HG03521 (cell line): ENCODE measurements at regions not wholly inside any gene's neighbourhood (a gene's known extent, or its start where the extent isn't known, plus 50 kb on each side); places are given as distances from the start of the nearest gene placed in this dataset.

Experiments used
- ATAC-seq: cut with Tn5 transposase; IDR thresholded peaks from one replicate; pipeline ENCODE4 v1.9.1; 2021; ENCODE audit warnings: mild to moderate bottlenecking, moderate library complexity; ENCODE audit not compliant: unreplicated experiment

GRCh38 chr9:106684940-106685695, 177.8 kb upstream of the ZNF462 start:
- no peak for ATAC-seq

DNA sequence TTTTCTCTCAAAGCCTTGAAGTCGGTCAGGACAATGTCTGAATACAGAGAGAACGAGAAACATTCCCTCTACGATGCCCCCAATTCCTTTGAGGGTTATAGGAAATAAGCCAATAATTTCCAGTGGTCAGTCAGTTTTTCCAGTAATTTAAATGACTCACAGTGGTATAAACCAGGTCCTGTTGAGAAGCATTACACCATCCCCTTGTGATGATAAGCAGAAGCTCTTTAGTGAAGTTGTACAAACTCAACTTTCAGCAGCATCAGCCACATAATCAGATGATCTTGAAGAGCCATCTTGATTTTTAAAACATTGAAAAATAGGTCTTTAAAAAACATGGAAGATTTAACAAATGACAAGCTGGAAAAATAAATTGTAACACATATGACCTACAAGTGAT, 173.9 kb upstream of the ZNF462 start:
- ATAC-seq: no peak

DNA sequence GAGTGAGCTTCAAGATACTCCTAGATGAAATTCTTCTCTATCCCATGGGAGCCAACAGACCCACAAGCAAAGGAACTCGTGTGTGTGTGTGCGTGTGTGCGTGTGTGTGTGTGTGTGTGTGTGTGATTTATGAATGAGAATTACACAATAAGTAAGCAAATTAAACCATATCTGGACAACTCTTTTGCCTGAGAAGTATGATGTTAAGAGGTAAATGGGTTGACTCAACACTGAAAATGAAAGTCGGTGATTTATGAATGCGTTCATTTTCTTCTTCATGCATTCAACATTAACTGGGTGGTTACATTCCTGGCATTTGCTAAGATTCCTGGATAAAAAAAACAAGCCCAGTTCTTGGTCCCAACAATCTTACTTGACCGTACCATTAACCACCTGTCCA, 171.3 kb upstream of the ZNF462 start:
- ATAC-seq: no peak

DNA sequence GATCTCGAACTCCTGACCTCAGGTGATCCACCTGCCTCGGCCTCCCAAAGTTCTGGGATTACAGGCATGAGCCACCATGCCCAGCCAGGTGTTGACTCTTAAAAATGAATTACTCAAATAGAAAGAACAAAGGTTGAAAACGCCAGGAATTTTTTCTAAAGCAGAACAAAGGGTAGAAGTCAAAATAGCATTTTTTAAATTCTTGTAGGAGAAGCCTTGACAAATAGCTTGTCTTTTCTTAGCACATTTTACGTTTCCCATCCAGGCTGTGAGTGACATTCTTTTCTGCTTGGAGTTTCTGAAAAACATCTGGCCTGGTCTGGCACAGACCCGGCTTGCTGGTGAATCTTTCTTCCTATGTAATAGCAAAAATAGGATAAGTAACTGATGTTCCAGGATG, 169.4 kb upstream of the ZNF462 start:
- no peak for ATAC-seq

GRCh38 chr9:106696804-106697203, 166.2 kb upstream of the ZNF462 start:
- no peak for ATAC-seq

- ATAC-seq: no peak
Measured at GRCh38 chr9:106697390-106697749, 165.6 kb upstream of the ZNF462 start.

DNA sequence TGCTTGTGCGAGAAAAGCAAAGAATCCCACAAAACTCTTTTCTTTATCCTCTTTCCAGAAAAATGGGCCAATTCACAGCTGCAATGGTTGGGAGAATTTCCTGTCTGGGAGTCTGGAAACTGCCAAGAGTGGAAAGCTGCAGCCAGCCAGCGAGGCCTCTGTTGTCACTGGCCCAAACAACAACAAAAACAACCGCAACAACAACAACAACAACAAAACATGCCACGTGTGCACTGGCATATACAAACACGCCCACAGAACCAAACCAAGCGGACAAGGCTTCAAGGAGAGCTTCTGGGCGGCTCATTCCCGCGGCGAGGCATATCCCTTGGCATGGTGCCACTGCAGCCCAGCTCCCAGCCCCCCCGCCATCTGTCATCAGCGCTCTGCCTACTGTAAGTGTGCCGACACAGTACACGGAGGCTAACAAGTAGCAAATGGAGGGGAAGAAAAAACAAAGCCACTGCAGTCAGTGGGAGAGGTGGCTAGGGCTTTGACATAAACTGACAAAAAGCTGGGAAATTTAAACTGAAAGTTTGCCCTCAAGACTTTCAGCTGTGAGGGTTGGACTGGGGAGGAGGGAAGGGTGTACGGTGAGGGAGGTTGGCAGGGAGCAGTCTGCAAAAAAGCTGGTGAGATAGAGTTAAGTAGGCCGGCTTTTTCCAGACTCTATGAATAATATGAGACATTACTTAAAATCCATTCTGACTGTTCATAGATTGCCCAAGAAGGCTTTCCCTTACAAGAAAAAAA, 165.0 kb upstream of the ZNF462 start:
- ATAC-seq: no peak

GRCh38 chr9:106700676-106701075, 162.3 kb upstream of the ZNF462 start:
- ATAC-seq: no peak

DNA sequence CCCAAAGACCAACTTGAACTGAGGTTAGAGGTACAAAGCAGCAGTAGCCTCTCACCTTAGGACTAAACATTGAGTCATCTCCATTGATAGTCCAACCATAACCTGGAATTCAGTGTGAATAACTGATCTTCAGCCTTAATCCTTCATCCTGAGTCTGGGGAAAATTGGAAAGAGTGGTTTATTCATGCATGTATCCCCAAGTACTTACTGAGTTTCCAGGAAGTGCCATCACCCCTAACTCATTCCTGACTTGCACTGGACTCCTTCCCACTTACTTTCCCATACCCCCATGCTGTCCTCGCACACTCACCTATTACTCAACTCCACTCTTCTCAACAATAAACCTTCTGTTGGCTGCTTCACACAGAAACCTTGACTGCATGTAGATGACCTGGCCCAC, 161.4 kb upstream of the ZNF462 start:
- no peak for ATAC-seq

- ATAC-seq: no peak
Measured at GRCh38 chr9:106704056-106704615, 158.8 kb upstream of the ZNF462 start.

DNA sequence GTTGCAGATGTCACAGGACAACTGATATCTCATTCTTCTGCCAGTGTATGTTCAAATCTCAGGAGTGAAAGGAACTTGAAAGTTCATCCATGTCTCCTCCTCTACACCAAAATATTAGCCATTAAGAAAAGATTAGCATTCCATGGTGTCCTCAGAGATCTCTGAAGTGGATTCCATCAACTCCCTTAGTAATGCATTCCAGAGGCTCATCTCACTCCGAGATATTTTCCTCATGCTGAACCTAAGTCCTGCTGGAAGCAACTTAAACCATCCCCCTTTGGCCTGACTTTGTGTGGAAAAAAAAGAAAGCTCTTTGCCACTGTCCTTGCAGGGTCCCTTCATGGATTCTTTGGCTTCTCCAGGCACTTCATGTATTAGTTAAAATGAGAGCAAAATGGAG, 155.7 kb upstream of the ZNF462 start:
- ATAC-seq: no peak

DNA sequence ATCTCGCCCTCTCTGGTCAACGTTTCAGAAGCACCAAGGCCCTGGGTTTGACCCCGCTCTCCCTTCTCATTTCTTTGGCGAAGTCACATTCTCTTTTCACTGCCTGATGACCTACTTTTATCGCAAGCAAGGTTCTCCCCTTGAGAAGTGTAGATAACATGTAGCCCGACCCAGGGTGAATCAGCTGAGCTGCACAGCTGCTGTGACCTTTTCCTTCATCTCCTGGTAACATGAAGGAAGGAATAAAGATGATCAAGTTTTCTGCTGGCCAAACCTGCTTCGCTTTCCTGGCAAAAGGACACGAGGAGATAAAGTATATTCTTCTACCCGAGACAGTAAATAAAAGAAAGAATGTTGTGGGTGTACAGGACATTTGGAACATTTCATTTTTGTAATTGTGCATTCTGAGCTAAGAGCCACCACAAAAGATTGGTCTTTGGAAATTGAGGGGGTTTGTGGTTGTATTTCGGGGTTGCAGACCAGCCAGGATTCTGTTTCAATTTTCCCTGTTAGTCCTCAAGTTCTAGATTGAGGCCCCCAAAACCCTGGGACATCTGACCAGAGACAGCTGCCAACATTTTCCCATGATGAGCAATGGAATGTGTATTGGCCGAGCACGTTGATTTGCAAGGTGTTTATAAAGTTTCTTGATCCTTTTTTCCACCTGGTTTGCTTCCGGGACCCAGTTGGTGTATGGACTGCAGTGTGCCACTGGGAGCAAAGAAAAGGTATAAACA, 155.1 kb upstream of the ZNF462 start:
- no peak for ATAC-seq

GRCh38 chr9:106708475-106709146, 154.4 kb upstream of the ZNF462 start:
- no peak for ATAC-seq

DNA sequence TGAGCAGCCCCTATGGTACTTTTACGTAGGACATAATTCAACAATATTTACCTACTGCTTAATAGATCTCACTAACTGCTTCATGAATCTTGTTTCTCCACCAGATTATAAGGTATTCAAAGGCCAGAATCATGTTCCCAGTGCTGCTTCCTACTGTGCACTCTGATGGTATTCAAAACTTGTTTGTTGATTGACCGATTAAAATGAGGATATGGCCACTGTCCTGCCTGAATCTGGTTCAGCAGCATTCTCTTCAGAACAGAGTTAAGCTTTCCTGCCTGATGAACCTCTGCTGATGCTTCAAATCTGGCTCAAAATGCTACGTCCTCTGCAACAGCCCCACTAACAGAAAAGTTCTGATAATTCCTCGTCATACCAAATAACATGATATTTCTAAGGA, 150.7 kb upstream of the ZNF462 start:
- no peak for ATAC-seq

GRCh38 chr9:106713206-106713605, 149.8 kb upstream of the ZNF462 start:
- ATAC-seq: no peak

DNA sequence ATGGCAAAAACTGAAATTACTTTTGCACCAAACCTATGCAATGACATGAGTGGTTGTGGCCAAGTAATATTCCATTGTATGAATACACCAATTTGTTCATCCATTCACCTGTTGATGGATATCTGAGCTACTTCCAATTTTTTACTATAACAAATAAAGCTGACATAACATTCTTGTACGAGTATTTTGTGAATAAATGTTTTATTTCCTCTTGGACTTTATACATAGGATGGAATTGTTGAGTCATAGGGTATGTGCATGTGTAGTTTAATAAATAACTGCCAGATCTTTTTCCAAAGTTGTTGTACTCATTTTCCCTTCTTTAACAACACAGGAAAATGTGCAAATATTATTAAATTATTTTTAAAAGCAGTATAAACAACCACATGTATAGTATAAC, 146.1 kb upstream of the ZNF462 start:
- ATAC-seq: no peak

- ATAC-seq: no peak
Measured at GRCh38 chr9:106717686-106718085, 145.3 kb upstream of the ZNF462 start.

GRCh38 chr9:106718936-106719335, 144.0 kb upstream of the ZNF462 start:
- ATAC-seq: no peak

DNA sequence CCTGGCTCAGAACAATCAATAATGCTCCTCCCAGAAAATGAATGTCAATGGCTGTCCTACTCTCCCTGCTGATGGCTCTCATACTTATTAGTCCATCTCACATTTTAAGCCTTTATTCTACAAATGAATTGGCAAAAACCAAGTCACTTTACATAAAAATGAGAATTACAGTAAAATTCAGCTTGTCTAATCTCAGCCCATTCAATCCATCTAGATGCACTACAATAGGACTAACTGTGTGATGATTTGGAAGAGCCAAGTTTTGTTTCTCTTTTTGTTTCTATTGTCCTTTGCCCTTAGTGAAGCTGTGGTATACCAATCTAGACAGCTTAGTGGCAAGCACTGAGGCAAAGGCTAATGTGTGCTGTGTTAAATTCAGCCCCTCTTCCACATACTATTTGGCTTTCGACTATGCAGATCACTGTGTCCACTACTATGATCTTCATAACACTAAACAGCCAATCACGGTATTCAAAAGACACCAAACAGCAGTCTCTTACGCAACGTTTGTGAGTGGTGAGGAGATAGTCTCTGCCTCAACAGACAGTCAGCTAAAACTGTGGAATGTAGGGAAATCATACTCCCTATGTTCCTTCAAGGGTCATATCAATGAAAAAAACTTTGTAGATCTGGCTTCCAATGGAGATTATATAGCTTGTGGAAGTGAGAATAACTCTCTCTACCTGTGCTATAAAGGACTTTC, 140.8 kb upstream of the ZNF462 start:
- ATAC-seq: no peak

DNA sequence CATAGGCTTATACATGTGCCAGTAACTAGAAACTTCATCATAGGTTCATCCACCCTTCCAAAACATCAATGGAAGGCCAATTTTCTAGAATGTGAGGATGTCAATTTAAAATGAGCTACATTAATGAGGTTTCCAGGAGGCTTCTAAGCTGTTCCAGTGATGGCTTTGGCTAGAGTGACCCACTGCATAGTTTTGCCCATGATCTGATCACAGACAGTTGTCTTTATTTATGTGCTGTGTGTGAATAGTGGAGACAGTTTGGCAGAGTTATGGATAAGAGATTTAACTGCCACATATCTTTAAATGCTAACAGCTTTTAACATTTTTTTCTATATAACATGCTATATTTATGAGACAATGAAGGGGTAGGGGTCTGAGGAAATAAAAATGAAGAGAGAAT, 139.0 kb upstream of the ZNF462 start:
- no peak for ATAC-seq
